ENCODE measurements at regions not wholly inside any gene's neighbourhood (a gene's known extent, or its start where the extent isn't known, plus 50 kb on each side); places are given as distances from the start of the nearest gene placed in this dataset.

- TF ChIP-seq RAD21 (IDR thresholded peaks at IDR 0.05; ENCODE audit: low read depth): no peak
- TF ChIP-seq TAF1 (IDR thresholded peaks at IDR 0.05; ENCODE audit: low read depth): no peak
- no peak for TF ChIP-seq YY1 (IDR thresholded peaks at IDR 0.05; ENCODE audit: low read depth)
- TF ChIP-seq EP300 (IDR thresholded peaks at IDR 0.05; ENCODE audit: borderline replicate concordance): no peak
- no peak for TF ChIP-seq CEBPB (IDR thresholded peaks at IDR 0.05)
- no peak for TF ChIP-seq ZBTB7A (IDR thresholded peaks at IDR 0.05; ENCODE audit: low read depth)
- TF ChIP-seq MAX (IDR thresholded peaks at IDR 0.05): no peak
- no peak for TF ChIP-seq NFIC (IDR thresholded peaks at IDR 0.05)
Observed at GRCh38 chr3:168533600-168533999, 437.9 kb upstream of the GOLIM4 start.
